Prostate gland (tissue), 2 donors: ENCODE measurements at regions not wholly inside any gene's neighbourhood (a gene's known extent, or its start where the extent isn't known, plus 50 kb on each side); places are given as distances from the start of the nearest gene placed in this dataset.

ENCODE experiments used
- POLR2A ChIP-seq: fragments of 450-650 bp; IDR thresholded peaks from one replicate; pipeline ENCODE4 v1.6.1; 2016; ENCODE audit warnings: antibody characterized with exemption, mild to moderate bottlenecking
- POLR2AphosphoS5 ChIP-seq: sonication (generic); formaldehyde crosslinking; IDR thresholded peaks from one replicate; pipeline ENCODE4 v1.6.1; 2017; ENCODE audit warnings: antibody characterized with exemption
- TF ChIP-seq, protein P1 (sequence below), 4 experiments: fragments of 200-600 bp in 2 of 4; fragments of 450-650 bp in 2 of 4; sonication (generic) in 2 of 4; IDR thresholded peaks; 1 replicate in 3 of 4; 2 replicates in 1 of 4; pipeline ENCODE4 v1.5.1; 2016 to 2019; ENCODE audit warnings: antibody characterized with exemption in 4 of 4, mild to moderate bottlenecking in 2 of 4, moderate library complexity in 2 of 4

DNA sequence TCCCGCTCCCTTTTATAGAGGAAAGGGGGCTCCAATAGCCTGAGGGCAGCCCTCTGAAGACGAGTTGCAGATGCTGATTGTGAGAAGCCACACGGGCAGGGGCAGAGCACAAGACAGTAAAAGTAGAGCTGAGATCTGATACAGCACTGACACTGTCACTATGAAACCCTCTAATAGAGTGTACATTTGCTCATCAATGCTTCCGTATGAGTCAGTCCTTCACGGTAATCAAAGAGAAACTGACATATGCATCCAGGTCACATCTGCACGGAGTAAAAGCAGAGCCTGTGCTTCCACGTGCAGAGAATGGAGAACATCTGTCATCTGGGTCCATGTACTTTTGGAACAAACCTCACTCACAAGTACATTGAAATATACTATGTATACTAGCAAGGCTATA, 60.6 kb upstream of the TMEM215 start:
- TF ChIP-seq, protein P1, sequence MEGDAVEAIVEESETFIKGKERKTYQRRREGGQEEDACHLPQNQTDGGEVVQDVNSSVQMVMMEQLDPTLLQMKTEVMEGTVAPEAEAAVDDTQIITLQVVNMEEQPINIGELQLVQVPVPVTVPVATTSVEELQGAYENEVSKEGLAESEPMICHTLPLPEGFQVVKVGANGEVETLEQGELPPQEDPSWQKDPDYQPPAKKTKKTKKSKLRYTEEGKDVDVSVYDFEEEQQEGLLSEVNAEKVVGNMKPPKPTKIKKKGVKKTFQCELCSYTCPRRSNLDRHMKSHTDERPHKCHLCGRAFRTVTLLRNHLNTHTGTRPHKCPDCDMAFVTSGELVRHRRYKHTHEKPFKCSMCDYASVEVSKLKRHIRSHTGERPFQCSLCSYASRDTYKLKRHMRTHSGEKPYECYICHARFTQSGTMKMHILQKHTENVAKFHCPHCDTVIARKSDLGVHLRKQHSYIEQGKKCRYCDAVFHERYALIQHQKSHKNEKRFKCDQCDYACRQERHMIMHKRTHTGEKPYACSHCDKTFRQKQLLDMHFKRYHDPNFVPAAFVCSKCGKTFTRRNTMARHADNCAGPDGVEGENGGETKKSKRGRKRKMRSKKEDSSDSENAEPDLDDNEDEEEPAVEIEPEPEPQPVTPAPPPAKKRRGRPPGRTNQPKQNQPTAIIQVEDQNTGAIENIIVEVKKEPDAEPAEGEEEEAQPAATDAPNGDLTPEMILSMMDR (IDR thresholded peaks at IDR 0.05), result no peak
- TF ChIP-seq POLR2A (no peak), POLR2AphosphoS5 (no peak)
